Tibial nerve (tissue), 4 donors: ENCODE measurements at regions not wholly inside any gene's neighbourhood (a gene's known extent, or its start where the extent isn't known, plus 50 kb on each side); places are given as distances from the start of the nearest gene placed in this dataset.

Experiments used
- CTCF ChIP-seq, 5 experiments: fragments of 200-600 bp in 3 of 5; fragments of 450-650 bp in 2 of 5; sonication (generic) in 3 of 5; IDR thresholded peaks; one replicate each; pipeline ENCODE4 v1.5.1; 2016 to 2019; ENCODE audit warnings: antibody characterized with exemption in 5 of 5, mild to moderate bottlenecking in 3 of 5, moderate library complexity in 2 of 5
- EP300 ChIP-seq, 2 donors: sonication (generic); formaldehyde crosslinking; IDR thresholded peaks; one replicate each; pipeline ENCODE4 v1.6.1; 2017; ENCODE audit warnings: antibody characterized with exemption in 2 of 2, mild to moderate bottlenecking in 1 of 2
- POLR2A ChIP-seq, 2 donors: fragments of 450-650 bp; IDR thresholded peaks; one replicate each; pipeline ENCODE4 v1.6.1; 2017; ENCODE audit warnings: antibody characterized with exemption in 2 of 2, mild to moderate bottlenecking in 2 of 2, moderate library complexity in 2 of 2

GRCh38 chr15:96181873-96182301 is 148.6 kb upstream of the NR2F2 start:
- TF ChIP-seq CTCF (IDR thresholded peaks at IDR 0.05) (no peak), POLR2A (IDR thresholded peaks at IDR 0.05) (no peak), EP300 (IDR thresholded peaks at IDR 0.05) (peak in 1 of 2 donors; percentile 66)
